HuH-7.5 (cell line): ENCODE measurements at regions not wholly inside any gene's neighbourhood (a gene's known extent, or its start where the extent isn't known, plus 50 kb on each side); places are given as distances from the start of the nearest gene placed in this dataset.

ENCODE experiments used
- DNase-seq: peaks from one replicate; pipeline ENCODE4 v3.0.0; 2011; ENCODE audit warnings: low spot score

GRCh38 chr7:41133690-41134299 lies 569.1 kb downstream of the INHBA start:
- no peak for DNase-seq

- no peak for DNase-seq
These were observed 570.9 kb downstream of the INHBA start for GRCh38 chr7:41131956-41132355.

GRCh38 chr7:41130561-41131236 lies 572.2 kb downstream of the INHBA start:
- DNase-seq, result no peak

- no peak for DNase-seq
These were observed 572.8 kb downstream of the INHBA start for GRCh38 chr7:41130086-41130485.

- DNase-seq, result no peak
These were observed 577.5 kb downstream of the INHBA start for GRCh38 chr7:41125343-41125742.

- no peak for DNase-seq
These were observed 580.5 kb downstream of the INHBA start for GRCh38 chr7:41122256-41122987.

- no peak for DNase-seq
These were observed 581.7 kb downstream of the INHBA start for GRCh38 chr7:41121228-41121627.

- DNase-seq, result no peak
These were observed 584.4 kb downstream of the INHBA start for GRCh38 chr7:41118486-41118885.

GRCh38 chr7:41117431-41117830 lies 585.5 kb downstream of the INHBA start:
- no peak for DNase-seq

GRCh38 chr7:41116817-41117216 lies 586.1 kb downstream of the INHBA start:
- no peak for DNase-seq

- DNase-seq, result no peak
These were observed 586.6 kb downstream of the INHBA start for GRCh38 chr7:41116337-41116736.

GRCh38 chr7:41114691-41115090 lies 588.2 kb downstream of the INHBA start:
- no peak for DNase-seq

- no peak for DNase-seq
These were observed 588.8 kb downstream of the INHBA start for GRCh38 chr7:41114131-41114530.

GRCh38 chr7:41113719-41114118 lies 589.2 kb downstream of the INHBA start:
- DNase-seq, result no peak

- no peak for DNase-seq
These were observed 592.7 kb downstream of the INHBA start for GRCh38 chr7:41110186-41110585.

- no peak for DNase-seq
These were observed 594.1 kb downstream of the INHBA start for GRCh38 chr7:41108821-41109220.

- no peak for DNase-seq
These were observed 594.9 kb downstream of the INHBA start for GRCh38 chr7:41107938-41108448.

- no peak for DNase-seq
These were observed 595.5 kb downstream of the INHBA start for GRCh38 chr7:41107330-41107937.

GRCh38 chr7:41104631-41105030 lies 598.3 kb downstream of the INHBA start:
- DNase-seq, result no peak

- no peak for DNase-seq
These were observed 599.6 kb downstream of the INHBA start for GRCh38 chr7:41103331-41103730.

- no peak for DNase-seq
These were observed 604.0 kb downstream of the INHBA start for GRCh38 chr7:41098846-41099245.

GRCh38 chr7:41098402-41098801 lies 604.5 kb downstream of the INHBA start:
- DNase-seq, result no peak

- DNase-seq, result no peak
These were observed 605.4 kb downstream of the INHBA start for GRCh38 chr7:41097501-41097900.
